Astrocyte (in vitro differentiated cells and primary cell): ENCODE measurements at regions not wholly inside any gene's neighbourhood (a gene's known extent, or its start where the extent isn't known, plus 50 kb on each side); places are given as distances from the start of the nearest gene placed in this dataset.

Experiments used
- CTCF ChIP-seq: IDR thresholded peaks from 2 replicates; pipeline ENCODE4 v1.5.1; 2011; ENCODE audit warnings: low read depth, mild to moderate bottlenecking, inconsistent platforms, low read length, moderate library complexity; ENCODE audit not compliant: insufficient read depth
- EZH2 ChIP-seq: IDR thresholded peaks from 2 replicates; pipeline ENCODE4 v1.6.1; 2012; ENCODE audit warnings: mild to moderate bottlenecking, low read length, inconsistent platforms; ENCODE audit not compliant: insufficient read depth

- TF ChIP-seq CTCF (no peak), EZH2 (no peak)
Observed at GRCh38 chr5:164073081-164073480, 567.7 kb downstream of the MAT2B start.
